ENCODE measurements at regions not wholly inside any gene's neighbourhood (a gene's known extent, or its start where the extent isn't known, plus 50 kb on each side); places are given as distances from the start of the nearest gene placed in this dataset.

GRCh38 chr11:10996678-10997077 is 138.8 kb upstream of the ZBED5 start:
- TF ChIP-seq CTCF (IDR thresholded peaks at IDR 0.05; ENCODE audit: insufficient read depth, low read length): no peak
- TF ChIP-seq GABPA (IDR thresholded peaks at IDR 0.05; ENCODE audit: low read depth): no peak

Data from HL-60 (cell line).